NCI-H1436 treated with DMSO at 0.1 percent for 48 hours (cell line): ENCODE measurements at regions not wholly inside any gene's neighbourhood (a gene's known extent, or its start where the extent isn't known, plus 50 kb on each side); places are given as distances from the start of the nearest gene placed in this dataset.

Experiments used
- DNase-seq: peaks from one replicate; lab custom pipeline; 2025; lab: John Stamatoyannopoulos, UW

DNA sequence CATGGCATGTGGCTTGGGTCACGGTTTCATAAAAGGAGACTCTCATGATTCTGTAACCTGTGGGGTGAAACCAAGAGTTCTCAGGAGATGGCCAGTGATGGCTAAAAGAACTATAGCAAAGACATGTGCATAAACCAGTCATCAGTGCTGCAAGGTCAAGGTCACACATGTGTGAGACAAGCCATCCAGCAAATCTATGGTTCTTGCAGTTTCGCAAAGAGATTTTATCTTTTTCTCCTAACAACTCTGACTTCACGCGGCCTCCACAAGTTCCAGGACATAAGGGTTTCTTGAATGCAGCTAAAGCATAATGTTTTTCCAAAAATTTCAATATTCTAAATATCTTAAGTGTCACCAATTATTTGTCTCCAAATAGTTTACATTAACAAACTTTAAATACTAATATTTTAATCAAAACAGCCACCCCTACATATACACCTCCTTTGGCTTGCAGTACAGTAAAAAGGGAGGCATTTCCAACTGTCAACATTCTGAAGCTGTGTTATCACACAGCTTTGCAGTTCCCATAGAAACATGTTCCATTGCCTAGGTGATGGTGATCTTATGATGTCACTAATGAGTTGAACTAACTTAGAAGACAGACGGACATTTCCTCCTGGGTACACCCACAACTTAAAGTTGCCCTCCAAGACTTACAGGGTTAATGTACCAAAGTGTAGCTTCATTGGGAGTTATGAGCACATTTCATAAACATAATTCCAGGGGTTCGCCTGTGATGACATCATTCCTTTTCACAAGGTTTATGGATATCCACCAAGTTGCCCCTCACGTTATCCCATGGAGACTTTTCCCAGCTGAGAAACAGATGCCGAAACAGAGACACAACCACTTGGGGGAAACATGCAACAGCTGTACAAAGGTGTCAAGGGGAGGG, 250.9 kb upstream of the PDE10A start:
- DNase-seq, result no peak

- no peak for DNase-seq
These were observed 247.3 kb upstream of the PDE10A start for GRCh38 chr6:165910184-165910966.

- no peak for DNase-seq
These were observed 243.7 kb upstream of the PDE10A start for GRCh38 chr6:165906736-165907135.

DNA sequence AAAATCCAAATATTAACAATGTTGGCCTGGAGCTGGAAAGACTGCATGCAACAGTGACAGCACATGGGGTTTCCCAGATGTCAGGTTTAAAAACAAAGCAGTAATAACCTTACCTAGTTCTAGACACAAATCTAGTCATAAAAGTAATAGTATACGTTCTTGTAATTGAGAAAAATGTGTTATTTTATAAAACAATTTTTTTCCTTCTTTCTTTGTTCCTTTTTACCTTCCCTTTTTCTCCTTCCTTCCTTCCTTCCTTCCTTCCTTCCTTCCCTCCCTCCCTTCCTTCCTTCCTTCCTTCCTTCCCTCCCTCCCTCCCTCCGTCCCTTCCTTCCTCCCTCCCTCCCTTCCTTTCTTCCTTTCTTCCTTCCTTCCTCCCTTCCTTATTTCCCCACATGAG, 242.7 kb upstream of the PDE10A start:
- DNase-seq, result no peak

GRCh38 chr6:165900970-165901369, 237.9 kb upstream of the PDE10A start:
- no peak for DNase-seq

DNA sequence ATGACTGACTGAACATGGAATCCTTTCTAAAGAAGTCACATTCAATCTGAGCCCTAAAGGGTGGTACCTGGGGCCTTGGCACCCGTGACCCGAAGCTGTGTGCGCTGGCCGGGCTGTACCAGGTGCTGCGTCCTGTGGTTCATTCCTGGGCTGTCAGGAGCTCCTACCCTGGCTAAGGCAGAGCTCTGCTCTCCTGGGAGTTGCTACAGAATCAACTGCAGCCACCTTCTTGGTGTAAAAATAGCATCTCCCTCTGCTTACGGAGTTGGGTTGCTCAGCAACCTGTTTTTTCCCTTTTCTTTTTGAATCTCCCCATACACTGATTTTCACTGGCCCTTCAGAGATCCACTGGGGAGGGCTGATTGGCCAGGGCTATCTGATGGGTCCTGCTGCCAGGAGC, 236.6 kb upstream of the PDE10A start:
- DNase-seq, result no peak

GRCh38 chr6:165895421-165896165, 232.6 kb upstream of the PDE10A start:
- no peak for DNase-seq

DNA sequence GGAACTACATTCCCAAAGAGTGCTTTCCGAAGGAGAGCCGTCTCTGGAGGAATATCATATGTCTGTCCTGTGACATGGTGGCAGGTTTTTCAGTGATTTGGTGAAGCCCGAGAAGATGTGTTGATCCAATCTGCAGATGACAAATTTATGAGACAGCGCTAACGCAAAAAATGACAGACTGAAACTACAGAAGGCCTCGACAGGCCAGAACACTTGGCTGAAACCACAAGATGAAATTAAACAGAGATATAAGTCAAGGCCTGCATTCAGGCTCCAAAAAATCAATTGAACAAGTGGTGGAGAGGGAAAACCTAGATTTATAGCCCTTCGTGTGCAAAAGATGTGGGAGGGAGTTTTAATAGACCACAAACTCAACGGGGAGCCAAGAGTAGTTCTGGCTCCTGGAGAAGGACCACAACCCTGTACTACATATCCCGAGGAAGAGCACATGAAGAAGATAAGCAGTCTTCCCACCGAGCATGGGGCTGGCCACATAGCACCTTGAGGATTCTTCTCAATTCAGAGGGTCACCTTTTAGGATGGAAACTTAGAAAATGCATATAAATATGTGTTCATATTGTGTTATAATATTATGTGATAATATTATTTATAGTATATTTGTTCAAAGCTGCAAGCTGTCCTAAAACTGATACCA, 231.3 kb upstream of the PDE10A start:
- no peak for DNase-seq

- no peak for DNase-seq
These were observed 230.4 kb upstream of the PDE10A start for GRCh38 chr6:165893431-165893830.

- no peak for DNase-seq
These were observed 228.3 kb upstream of the PDE10A start for GRCh38 chr6:165891320-165891719.

DNA sequence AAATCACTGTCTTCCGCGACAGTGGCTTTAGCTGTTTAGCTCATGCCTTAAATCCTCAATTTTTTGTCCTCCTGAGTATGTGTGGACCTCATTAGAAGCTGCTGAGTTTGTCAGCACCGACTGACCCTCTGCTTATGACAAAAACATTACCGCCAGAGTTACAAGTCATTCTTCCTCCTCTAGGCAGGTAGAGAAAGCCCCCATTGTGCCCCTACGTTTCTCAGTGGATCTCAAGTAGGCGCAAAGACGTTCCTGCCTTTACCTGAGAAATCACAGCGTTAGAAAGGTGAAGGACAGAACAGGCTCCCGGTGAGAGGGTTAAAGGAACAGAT, 227.3 kb upstream of the PDE10A start:
- no peak for DNase-seq

GRCh38 chr6:165889636-165890403, 226.8 kb upstream of the PDE10A start:
- no peak for DNase-seq

DNA sequence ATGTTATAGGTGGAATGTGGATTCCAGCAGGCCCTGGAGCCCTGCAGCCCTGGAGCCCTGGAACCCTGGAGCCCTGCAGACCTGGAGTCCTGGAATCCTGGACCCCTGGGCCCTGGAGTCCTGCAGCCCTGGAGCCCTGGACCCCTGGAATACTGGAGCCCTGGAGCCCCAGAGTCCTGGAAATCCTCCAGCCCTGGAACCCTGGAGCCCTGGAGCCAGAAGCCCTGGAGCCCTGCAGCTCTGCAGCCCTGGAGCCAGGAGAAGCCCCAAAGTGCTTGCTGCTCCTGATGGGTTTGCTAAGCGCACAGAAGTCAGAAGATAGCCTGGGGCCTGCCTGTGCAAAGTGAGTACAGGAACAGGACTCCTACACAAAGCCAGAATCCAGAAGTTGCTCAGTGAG, 223.1 kb upstream of the PDE10A start:
- DNase-seq, result no peak

DNA sequence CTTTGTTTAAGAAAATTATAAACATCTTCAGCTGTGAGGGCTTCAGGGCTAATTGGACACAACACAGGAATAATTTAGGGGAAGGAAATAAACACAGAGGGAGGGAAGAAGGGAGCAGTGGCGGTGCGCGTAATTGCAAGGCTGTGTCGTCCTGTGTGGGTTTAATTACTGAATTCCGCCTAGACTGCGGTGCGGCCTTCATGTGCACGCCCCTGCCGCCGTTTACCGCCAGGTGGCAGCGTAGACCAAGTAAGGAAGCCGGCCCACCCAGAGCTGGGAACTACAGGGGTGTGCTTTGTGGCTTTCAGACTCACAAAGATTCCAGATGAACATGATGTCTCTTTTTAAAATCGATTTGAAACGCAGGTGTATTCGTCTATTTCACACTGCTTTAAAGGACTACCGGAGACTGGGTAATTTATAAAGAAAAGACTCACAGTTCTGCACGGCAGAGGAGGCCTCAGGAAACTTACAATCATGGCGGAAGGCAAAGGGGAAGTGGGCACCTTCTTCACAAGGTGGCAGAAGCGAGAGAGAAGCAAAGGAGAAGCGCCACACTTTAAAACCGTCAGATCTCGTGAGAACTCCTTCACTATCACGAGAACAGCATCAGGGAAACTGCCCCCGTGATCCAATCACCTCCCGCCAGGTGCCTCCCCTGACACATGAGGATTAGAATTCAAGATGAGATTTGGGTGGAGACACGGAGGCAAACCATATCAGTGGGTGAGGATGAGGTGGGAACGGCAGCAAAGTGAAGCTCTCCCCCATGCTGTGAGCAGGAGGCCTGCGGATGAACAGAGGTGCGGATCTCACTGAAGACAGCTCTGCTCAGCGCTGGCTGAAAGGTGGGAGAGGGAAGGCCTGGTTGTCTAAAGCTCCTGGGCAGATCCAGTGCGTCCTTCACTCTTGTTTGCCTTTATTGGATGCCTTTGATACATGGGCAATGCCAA, 222.0 kb upstream of the PDE10A start:
- no peak for DNase-seq

DNA sequence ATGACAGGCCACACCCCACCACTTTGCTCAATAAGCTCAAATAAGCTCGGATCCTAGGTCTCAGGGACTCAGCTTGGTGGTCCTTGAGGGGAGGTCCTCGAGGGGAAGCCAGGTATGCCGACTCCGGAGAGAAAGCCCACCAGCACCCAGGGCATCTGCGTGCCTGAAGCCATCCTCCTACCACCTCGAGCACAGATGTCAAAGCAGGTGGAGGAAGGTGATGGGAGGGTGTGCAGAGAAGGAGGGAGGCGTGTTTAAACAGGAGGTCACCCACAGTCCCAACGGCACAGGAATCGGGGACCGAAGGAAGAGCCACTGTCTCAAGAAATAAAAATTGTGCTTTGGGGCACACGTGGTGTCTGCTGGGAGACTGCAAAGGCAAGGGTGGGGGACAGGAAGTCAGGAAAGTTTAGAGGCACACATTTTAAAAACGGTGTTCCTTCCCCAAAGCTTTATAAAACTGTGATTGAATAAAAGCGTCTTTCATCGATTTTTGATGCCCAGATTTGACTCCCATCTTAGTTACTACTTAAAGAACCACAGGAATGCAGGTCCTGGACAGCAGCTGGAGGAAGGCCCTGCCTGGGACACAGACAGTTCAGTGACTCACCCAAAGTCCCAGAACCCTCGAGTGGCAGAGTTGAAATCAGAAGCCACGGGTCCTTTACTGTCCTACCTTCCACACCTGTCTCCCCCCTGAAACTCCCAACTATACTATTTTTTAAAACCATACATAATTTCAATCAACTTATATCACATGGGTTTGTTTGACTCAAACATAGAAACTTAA, 221.0 kb upstream of the PDE10A start:
- DNase-seq, result no peak

DNA sequence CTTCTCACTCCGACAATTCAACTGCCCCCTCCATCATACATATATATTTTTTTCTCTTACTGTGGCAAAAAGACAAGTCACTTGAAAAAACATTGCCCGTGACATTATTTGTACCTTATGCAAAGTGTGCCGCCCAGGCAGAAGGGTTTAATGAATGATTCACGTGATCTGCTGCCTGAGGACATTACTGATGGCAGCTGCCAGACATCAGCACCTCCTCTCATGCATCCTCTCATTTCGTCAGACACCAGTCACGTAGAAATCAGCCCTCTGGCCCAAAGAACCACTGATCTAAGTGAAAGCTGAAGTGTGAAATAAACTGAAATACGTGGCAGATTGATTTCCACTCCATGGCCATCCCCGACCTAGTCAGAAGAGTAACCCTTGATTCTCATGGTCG, 218.8 kb upstream of the PDE10A start:
- no peak for DNase-seq

DNA sequence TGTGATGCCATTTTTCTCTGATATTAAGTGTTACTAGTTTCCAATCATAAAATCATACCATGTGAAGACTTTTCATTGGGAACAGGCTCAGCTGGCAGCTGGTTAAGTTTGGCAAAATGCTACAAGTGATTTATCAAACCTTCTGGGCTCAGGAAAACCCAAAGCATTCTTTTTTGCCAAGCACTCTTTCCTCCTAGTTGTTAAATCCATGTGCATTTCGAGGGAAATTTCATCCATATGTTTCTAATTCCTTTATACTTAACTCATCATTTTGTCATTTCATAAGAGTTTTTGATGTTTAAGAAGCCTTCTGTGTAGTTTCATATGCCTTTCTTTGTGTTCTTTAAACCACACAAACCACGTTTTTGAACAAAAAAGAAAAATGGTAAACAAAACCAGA, 217.6 kb upstream of the PDE10A start:
- no peak for DNase-seq

GRCh38 chr6:165877773-165878172, 214.7 kb upstream of the PDE10A start:
- no peak for DNase-seq

- DNase-seq, result no peak
These were observed 214.2 kb upstream of the PDE10A start for GRCh38 chr6:165877192-165877591.
